ENCODE measurements at regions not wholly inside any gene's neighbourhood (a gene's known extent, or its start where the extent isn't known, plus 50 kb on each side); places are given as distances from the start of the nearest gene placed in this dataset.

- DNase-seq, result no peak
Measured at GRCh38 chr13:79805317-79805716, 324.4 kb downstream of the NDFIP2 start.

GRCh38 chr13:79803989-79804388, 323.0 kb downstream of the NDFIP2 start:
- DNase-seq, result no peak

GRCh38 chr13:79803296-79803695, 322.3 kb downstream of the NDFIP2 start:
- DNase-seq, result no peak

GRCh38 chr13:79802389-79803085, 321.6 kb downstream of the NDFIP2 start:
- no peak for DNase-seq

- DNase-seq, result no peak
Measured at GRCh38 chr13:79799059-79799867, 318.3 kb downstream of the NDFIP2 start.

- no peak for DNase-seq
Measured at GRCh38 chr13:79796136-79796535, 315.2 kb downstream of the NDFIP2 start.

- no peak for DNase-seq
Measured at GRCh38 chr13:79794931-79795330, 314.0 kb downstream of the NDFIP2 start.

- no peak for DNase-seq
Measured at GRCh38 chr13:79792716-79793115, 311.8 kb downstream of the NDFIP2 start.

GRCh38 chr13:79791471-79792042, 310.6 kb downstream of the NDFIP2 start:
- no peak for DNase-seq

- DNase-seq, result no peak
Measured at GRCh38 chr13:79786176-79786575, 305.2 kb downstream of the NDFIP2 start.

GRCh38 chr13:79782541-79783205, 301.7 kb downstream of the NDFIP2 start:
- DNase-seq, result peak; percentile 49

- no peak for DNase-seq
Measured at GRCh38 chr13:79781829-79782540, 301.0 kb downstream of the NDFIP2 start.

- DNase-seq, result no peak
Measured at GRCh38 chr13:79780240-79780639, 299.3 kb downstream of the NDFIP2 start.

- no peak for DNase-seq
Measured at GRCh38 chr13:79779761-79780160, 298.8 kb downstream of the NDFIP2 start.

- DNase-seq, result no peak
Measured at GRCh38 chr13:79778741-79779460, 297.9 kb downstream of the NDFIP2 start.

- no peak for DNase-seq
Measured at GRCh38 chr13:79777504-79777903, 296.5 kb downstream of the NDFIP2 start.

- no peak for DNase-seq
Measured at GRCh38 chr13:79776531-79777295, 295.8 kb downstream of the NDFIP2 start.

- DNase-seq, result no peak
Measured at GRCh38 chr13:79775830-79776229, 294.9 kb downstream of the NDFIP2 start.

- DNase-seq, result no peak
Measured at GRCh38 chr13:79772811-79773210, 291.9 kb downstream of the NDFIP2 start.

GRCh38 chr13:79771493-79771892, 290.5 kb downstream of the NDFIP2 start:
- no peak for DNase-seq

- DNase-seq, result no peak
Measured at GRCh38 chr13:79770056-79770455, 289.1 kb downstream of the NDFIP2 start.
